Hypothalamus (tissue), 51 donors: ENCODE measurements at regions not wholly inside any gene's neighbourhood (a gene's known extent, or its start where the extent isn't known, plus 50 kb on each side); places are given as distances from the start of the nearest gene placed in this dataset.
A peak's percentile ranks its signal among the peaks of the same experiment; 100 is the strongest.

Source experiments
- DNase-seq, 51 donors: peaks; one replicate each; lab custom pipeline; 2025; lab: John Stamatoyannopoulos, UW

DNA sequence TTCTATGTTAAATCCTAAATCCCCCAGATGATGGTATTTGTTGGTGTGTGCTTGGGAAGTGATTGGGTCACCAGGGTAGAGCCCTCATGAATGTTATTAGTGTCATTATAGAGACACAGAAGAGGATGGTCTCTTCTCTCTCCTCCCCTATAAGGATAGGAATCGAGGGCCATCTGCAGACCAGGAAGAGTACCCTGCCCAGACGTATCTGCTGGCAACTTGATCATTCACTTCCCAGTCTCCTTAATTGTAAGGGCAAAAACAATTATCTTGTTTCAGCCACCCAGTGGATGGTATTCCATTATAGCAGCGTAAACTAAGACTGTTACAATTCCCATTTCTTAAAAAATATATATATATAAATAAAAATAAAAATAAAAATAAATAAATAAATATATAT, 892.2 kb downstream of the SI start:
- no peak for DNase-seq

DNA sequence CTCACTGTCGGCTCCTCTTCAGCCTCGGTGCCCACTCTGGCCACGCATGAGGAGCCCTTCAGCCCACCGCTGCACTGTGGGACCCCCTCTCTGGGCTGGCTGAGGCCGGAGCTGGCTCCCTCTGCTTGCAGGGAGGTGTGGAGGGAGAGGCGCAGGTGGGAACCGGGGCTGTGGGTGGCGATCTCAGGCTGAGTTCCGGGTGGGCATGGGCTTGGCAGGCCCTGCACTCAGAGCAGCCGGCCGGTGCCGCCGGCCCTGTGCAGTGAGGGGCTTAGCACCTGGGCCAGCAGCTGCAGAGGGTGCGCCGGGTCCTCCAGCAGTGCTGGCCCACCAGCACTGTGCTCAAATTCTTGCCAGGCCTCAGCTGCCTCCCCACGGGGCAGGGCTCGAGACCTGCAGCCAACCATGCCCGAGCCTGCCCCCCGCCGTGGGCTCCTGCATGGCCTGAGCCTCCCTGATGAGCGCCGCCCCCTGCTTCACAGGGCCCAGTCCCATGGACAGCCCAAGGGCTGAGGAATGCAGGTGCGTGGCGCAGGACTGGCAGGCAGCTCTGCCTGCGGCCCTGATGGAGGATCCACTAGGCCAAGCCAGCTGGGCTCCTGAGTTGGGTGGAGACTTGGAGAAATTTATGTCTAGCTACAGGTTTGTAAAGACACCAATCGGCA, 899.1 kb downstream of the SI start:
- no peak for DNase-seq

DNA sequence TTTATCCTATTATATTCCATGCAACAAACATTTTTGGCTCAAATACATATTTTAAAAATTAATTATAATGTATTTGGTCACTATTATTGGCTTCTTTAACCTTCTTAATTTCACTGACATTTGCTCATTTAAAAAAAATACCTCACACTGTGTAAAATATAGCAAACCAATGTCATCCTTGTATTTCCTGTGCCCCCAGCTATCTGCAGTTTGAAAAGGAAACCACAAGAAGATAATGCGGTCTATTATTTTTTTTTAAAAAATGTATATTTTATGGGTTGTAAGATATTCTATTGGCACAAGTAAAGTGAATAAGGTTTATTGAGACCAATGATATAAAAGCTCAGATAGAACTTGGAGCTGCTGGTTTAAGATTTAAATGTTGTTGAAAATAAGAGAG, 904.2 kb downstream of the SI start:
- DNase-seq = no peak

DNA sequence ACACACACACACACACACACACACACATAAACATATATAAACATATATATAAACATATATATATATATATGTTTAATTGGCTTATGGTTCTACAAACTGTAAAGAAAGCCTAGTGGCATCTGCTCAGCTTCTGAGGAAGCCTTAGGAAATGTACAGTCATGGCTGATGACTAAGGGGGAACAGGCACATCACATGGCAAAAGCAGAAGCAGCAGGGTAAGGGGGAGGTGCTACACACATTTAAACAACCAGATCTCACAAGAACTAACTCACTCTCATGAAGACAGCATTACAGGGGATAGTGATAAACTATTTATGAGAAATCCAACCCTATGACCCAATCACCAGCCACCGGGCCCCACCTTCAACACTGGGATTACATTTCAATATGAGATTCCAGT, 922.9 kb downstream of the SI start:
- DNase-seq = no peak

DNA sequence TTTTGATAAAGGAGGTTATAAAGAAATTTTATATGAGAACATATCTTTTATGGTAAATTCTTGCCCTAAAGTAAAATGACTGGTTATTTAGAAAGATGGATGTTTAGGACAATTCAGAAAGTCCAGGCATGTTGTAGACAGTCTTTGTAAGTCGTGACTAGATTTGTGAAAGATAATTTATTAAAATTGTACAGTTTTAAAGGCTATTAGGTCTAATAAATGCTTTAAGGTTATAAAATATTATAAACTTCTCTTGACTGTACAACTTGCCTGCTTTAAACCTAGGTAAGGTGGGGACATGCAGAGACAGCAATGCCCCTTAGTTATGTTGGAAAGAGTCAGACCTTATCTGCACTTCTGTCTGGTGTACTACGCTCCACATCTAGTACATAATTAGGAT, 933.5 kb downstream of the SI start:
- no peak for DNase-seq

DNA sequence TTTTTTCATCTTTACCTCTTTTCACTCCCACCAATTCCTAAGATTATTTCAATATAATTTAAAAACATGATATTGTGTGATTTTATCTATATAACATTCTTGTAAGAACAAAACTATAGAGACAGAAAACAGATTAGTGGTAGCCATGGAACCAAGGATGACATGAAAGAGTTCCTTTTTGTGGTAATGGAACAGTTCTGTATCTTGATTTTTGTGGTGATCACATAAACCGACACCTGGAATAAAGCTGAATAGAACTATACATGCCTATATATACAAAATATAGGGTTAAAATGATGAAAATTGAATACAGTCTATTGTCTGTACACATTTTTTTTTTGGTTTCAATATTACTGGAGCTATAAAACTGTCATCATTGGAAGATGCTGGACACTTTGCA, 945.4 kb downstream of the SI start:
- no peak for DNase-seq

DNA sequence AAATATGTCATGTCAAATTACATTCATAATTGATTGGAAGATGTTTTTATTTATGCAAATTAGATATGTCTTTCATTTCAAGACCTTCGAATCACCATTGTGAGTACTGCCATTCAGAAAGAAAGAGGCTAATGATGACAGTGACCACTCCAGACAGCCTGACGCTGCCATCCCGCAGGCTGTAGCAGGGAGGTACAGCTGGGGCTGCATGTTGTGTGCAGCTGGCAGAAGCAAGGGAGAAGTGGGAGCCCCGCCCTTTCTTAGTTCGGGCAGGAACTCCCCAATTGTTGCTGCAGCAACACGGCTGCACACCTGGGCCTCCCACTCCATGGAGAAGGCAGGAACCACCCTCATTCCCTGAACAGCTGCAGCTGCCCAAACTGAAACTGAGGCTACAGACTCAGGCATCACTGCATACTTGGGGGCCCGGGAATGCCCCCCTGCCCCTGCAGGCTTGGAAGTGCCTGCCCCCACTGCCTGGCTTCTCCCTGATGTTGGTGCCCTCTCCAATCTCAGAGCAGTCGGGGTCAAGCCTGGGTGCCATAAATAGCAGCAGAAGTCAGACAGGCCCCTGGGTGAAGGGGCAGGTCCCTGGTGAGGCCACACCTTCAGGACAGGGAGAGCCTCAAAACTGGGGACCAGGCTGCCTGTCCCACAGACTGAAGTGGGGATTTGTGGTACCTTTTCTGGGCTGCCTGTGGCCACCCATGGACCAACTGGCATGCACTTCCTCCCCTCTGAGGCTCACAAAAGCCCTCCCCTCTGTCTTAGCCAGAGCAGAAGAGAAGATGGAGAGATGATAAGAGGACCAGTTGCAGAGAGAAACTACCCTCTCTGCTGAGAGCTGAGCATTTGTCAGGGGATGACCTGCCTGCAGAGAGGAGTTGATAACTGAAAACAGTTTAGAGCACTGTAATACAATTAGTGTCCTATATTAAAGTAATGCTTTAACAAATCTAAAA, 964.6 kb downstream of the SI start:
- peak in 1 of 51 donors; percentile 1 for DNase-seq

DNA sequence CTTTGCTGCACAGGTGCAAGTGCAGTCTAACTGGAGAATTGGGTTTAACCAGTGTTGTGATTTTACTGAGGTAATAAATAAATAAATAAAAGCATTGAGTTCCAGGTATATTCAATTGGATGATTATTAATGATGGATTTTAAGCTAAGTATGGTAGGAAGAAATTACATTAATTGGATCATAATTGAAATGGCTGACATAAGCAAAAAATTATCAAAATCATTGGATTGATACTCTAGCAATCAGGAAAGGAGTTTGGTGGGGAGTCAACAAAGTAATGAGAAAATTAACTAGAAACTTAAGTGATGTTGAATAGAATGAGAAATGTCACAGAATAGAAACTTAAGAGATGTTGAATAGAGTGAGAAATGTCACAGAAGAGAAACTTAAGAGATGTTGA, 981.9 kb downstream of the SI start:
- DNase-seq = no peak

DNA sequence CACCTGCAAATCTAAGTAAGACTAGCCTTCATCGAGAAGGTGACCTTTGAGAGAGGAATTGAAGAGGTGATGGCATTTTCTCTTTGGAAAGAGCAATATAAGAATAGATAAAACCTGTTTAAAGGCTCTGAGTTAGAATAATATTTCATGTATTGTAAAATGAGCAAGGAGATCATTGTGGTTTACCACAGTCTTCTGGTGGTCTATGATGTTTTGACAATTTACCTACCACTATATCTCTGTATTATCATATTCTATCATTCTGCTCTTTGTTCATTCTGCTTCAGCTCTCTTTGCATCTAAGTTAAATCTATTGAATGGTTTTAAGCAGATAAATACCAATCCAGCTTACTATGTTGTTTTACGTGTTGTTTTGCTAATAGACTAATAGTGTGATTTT, 982.3 kb downstream of the SI start:
- no peak for DNase-seq

DNA sequence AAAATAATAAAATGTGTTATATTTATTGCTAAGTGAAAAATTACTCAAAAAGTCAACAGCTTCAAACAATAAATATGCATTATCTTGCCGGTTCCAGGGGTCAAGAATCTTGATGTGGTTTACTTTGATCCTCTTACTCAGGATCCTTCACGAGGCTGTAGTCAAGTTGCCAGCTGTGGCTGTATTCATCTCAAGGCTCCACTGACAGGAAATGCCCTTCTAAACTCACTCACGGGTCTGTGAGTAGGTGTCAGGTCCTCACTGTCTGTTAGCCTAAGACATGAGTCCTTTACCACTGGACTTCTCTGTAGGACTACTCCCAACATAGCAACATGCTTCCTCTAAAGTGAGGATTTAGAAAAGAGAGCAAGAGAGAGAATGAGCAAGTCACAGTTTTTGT, 983.0 kb downstream of the SI start:
- no peak for DNase-seq

DNA sequence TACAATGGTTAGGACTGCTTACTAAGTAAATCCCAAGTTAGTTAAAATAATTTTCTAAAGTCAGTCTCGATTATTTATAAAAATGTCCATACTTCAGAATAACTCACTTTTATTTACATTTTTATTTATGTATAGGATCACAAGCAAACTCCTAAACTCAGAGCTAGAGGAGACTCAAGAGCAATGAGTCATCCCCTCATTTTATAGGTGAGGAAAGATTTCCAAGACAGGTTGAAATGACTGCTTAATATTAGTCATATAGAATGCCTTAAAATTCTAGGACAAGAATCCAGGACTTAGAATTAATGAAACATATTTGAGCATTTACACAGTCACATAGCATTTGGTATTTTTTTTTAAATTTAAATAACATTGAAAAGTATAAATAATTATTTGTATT, 983.8 kb downstream of the SI start:
- DNase-seq = no peak

DNA sequence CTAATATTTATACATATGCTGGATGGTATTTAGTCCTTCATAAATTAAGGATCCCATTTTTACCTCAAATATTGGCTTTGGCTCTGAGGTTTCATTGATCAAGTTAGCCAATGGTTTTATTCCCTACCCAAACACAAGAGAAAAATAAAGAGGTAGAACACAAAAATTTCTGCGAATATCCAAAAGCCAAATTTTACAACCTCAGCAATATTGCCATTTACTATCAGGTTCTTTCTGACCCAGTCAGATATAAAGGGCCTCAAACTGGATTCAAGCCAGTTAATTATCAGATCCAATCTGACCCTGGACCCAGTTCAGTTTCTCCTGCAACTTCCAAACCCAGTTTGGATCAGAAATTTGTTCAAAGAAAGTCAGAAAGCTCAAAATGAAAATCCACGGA, 998.1 kb downstream of the SI start:
- DNase-seq = no peak

DNA sequence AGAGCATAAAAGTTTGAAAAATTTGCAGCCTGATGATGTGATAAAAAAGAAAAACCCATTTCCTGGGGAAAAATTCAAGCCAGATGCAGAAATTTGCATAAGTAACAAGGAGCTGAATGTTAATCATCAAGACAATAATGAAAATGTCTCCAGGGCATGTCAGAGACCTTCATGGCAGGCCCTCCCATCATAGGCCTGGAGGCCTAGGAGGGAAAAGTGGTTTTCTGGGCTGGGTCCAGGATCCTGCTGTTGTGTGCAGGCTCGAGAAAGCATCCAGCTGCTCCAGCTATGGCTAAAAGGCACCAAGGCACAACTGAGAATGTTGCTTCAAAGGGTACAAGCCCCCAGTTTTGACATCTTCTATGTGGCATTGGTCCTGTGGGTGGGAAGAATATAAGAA, 1014.0 kb downstream of the SI start:
- no peak for DNase-seq

DNA sequence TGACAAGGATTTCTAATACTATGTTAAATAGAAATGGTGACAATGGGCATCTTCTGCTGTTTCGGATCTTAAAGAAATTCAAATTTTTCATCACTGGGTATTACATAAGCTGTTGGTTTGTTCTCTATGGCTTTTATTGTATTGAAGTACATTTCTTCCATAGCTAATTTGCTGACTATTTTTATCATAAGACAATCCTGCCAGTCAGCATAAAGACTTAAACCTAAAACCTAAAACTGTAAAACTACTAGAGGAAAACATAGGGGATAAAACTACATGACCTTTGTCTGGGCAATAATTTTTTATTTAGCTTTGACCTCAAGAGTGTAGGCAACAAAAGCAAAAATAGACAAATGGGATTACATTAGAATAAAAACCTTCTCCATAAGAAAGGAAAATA, 1017.4 kb downstream of the SI start:
- DNase-seq = no peak

DNA sequence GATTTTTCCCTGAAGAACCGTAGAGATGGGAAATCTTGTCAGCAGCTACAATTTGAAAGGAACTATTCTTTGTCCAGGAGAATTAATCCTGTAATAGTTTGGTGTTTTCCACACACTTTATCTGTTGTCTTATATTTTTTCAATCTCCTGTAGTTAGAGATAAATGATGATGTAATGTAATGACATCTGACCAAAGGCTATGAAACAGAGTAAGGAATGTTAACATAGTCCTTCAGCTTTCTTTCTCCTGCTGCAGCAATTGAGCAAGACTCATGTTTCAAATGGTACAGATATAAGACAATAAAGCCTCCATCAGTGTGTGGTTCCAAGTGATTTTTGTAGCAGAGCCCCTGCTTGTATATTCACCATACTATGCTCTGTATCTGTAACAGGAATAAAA, 1028.4 kb downstream of the SI start:
- no peak for DNase-seq

DNA sequence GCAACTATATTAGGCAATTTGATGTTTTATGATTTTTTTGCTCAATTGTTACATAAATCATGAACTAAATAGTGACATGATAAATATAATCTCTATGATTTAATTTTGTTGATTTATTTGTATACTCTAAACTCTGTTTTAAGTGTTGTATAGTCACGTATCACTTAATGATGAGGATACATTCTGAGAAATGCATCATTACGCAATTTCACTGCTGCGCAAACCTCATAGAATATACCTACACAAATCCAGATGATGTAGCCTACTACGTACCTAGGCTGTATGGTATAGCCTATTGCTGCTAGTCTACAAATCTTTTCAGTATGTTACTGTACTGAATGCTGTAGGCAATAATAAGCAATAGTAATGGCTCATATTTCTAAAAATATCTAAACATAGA, 1029.8 kb downstream of the SI start:
- no peak for DNase-seq

DNA sequence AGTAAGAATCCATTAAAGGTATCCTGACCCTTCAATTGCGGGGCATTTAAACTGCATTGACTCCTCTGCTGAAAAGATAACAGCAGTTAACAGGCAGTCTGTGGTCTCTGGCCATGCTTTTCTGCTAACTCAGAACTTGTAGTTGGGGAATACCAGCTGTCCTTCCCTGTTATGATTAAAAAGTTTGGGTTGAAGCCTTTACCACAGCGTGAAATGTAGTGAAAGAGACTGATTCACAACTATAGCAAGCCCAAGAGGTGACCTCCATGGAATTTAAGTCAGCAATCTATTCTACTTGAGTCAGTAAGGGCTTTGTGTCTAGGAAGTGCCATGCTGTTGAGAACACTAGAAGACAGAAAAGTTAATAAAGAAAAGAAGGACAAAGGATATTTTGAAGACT, 1037.3 kb downstream of the SI start:
- no peak for DNase-seq

DNA sequence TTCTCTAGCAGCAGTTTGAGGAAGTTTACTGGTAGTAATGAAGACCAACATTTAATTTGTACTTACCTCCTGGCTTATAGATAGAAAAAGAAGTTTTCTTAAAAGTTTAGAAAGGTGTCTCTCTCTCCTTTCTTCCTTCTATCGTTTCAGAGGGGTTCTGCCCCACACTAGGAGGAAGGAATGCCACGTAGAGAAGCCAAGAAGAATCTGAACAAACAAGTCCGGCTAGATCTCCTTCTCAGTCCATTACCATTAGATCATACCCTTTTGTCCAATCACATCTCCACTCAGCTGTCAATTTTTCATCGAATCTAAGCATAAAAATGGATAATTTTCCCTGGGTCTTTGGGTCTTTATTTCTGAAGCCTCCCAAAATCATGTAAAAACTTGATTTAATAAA, 1048.1 kb downstream of the SI start:
- DNase-seq = no peak

DNA sequence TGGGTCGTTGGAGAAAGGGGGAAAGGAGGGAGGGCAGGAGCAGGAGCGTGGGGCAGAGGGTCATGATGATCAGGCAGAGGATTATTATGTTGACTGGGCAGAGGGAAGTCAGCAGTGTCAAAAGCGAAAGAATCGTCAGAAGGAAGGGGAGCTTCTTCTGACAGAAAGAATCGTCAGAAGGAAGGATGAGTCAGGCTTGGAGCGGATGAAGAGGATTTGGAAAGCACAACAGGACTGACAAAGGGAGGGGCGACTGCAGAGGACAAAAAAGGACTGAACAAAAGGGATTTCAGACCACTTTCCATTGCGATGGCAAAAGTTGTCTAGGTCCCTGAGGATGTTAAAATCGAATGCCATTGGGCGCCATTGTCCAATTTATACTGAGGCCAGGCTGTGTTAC, 1053.5 kb downstream of the SI start:
- DNase-seq = no peak

DNA sequence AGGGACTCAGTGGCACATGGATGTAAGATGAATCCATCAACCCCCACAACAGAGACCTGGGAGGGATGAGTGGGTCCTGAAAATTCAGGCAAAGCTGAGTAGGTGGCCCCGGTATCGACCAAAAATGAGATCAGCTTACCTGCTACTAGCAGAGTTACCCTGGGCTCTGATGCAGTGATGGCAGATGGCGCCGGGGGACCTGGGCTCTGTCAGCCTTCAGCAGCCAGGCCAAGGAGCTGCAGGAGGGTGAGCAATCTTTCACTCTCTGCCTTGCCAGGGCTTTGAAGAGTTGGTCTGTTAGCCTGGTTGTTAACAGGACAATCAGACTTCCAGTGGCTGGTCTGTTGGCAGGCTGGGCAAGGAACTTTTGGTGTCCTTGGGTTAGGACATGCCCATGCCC, 1054.8 kb downstream of the SI start:
- DNase-seq = no peak

DNA sequence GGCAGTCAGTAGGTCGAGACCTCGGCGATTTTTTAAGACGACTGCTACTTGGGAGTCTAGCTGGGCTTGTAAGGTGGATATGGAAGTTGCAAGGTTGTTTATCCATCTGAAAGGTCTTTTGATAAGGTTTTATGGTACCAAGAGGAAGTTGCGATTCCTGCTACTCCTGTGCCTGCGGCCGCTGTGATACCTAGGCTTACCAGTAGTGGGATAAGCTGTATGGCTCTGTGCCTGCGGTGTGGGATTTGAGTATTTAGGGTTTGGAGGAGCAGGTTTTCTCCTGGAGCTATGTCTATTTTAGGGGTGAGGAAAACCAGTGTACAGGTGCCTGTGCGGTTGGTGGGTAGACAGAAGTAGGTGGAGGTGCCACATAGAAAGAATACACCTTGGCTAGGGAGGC, 1059.8 kb downstream of the SI start:
- DNase-seq = no peak

DNA sequence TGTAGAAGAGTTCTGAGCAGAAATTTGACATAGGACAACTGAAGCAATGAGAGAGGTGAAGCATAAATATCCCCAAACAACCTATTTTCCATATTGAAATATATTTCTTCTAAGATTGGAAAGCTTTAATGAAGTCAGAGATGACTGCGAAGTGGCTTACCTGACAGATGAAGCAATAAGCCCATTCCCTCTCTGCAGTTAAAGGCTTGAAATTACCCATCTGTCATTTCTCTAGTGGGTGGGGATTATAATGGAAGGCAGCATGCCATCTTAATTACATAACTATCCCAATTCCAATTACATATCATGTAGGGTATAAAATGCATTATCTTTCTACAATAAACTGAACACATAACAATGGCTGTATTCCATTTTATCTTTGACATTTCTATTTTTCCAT, 1070.5 kb downstream of the SI start:
- DNase-seq = no peak
